NCI-H524 treated with DMSO at 0.1 percent for 48 hours (cell line): ENCODE measurements at regions not wholly inside any gene's neighbourhood (a gene's known extent, or its start where the extent isn't known, plus 50 kb on each side); places are given as distances from the start of the nearest gene placed in this dataset.

ENCODE experiments used
- DNase-seq: peaks from one replicate; lab custom pipeline; 2025; lab: John Stamatoyannopoulos, UW

DNA sequence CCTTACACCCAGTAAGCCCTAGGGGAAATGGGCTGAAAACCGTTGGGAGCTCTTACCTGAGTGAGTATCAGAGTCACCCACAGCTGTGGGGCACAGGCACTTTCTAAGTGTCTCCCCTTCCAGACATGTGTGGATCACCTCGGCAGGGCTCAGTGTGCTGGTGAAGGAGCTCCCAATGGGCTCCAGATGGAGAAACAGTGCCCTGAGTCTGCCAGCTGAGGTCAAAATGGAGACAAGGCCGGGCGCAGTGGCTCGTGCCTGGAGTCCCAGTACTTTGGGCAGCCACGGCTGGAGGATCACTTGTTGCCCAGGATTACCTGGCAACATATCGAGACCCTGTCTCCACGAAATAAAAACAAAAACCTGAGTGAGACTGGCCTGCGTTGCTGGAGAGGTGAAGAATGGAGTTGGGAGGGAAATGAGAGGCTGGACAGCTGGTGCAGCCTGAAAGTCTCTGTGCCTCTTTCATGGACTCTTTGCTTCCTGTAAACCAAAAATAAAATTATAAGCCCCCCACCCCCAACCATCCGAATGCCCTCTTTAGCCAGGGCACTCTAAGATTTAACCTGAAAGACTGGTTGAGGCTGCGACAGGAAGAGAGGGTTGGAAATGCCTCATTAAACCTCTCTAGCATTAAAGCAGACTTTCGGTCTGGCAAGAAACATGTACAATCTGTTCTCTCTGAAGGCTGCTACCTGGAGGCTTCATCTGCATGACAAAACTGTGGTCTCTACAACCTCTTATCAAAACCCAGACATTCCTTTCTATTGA is 111.8 kb downstream of the SNX19 start:
- DNase-seq: no peak

GRCh38 chr11:130806746-130807145 is 109.5 kb downstream of the SNX19 start:
- no peak for DNase-seq

DNA sequence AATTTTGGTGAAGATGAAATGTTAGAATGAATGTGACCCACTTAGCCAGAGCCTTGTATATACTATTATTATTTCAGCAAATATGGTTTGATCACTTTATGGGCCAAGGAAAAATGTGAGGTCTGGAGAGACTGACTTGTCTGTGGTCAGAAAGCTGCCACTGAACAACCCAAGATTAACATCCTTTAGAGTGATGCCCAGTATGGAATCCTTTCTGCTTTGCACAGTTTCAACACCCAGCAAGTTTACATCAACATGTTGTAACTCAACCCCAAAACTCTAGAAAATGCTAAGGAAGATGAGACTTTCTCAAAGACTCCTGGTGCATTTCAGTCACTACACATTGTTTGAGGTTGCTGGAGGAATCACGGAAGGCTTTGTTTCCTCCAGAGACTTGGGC is 107.7 kb downstream of the SNX19 start:
- no peak for DNase-seq

DNA sequence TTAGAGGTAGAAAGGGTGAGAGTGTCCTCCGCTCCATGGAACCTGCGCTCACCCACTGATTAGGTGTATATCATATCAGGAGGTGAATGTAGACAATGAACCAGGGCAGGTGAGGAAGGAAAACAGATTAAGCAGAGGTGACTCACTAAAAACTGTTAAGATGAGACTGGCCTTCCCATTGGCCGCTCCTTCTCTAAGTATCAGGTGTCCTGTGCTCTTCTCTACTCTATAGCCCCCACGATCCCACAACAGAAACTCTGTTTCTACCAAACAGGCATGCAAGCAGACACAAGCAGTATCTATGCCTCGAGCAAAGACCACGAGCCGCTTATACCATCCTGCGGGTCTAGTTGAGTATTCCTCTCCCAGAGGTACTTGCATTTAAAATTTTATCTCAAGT is 103.1 kb downstream of the SNX19 start:
- DNase-seq: no peak

GRCh38 chr11:130813638-130814037 is 102.6 kb downstream of the SNX19 start:
- no peak for DNase-seq

DNA sequence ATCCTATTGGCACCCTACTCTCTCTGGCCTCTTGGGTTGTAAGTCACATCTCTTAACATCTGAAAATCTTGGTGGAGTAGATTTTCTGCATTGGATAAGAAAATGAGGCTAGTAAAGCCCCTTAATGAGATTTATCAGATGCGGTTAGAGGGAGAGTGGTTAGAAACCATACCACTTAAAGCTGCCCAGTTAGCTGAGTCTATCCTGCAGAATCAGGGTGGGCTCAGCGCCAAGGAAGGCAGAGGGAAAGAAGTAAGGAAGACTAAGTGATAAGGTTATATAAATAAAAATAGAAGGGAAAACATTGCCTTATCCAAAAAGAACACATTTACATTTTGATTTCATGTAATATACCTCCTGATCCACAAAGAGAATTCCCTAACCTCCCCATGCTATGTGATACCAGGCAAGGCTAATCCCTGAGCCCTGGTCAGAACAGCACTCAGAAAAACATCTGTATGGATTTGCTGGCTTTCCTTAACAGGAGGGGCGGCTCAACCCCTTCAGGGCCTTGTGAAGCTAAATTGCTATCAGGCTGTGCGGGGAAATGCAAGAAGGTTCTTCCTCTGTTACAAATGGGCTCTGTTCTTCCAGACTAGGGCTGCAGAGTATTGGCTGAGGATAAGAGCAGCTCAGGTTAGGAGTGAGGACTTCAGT is 101.7 kb downstream of the SNX19 start:
- DNase-seq: no peak

DNA sequence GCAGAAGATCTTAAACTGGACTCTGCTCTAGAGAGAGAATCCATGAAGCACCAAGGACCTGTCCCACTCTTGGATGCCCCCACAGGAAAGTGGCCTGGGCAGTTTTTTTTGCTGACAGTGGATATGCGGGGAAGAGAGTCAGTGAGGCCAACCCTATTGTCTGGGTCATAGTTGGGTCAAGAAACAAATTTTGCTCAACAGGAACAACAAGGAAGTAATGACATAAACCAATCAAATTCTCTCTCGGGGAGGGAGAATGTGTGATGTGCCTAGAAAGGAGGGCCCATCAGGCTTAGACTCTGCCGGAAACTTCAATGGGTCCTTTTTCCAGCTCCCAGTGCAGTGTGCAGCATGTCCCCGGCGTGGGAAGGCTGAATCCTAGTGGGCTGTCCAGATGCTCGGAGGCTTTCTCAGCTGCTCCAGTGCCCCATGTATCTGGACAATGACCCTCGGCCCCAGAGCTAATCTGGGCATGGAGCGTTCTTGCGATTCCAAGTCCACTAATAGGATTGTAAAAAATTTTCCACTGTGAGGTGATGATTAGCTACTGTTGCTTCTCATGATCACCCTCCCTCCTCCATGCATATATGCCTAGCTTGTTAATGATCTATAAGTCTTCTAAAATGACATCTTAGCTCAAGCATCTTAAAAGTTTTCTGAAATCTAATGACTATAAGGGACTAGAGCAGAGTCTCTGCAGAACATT is 101.0 kb downstream of the SNX19 start:
- DNase-seq: no peak

DNA sequence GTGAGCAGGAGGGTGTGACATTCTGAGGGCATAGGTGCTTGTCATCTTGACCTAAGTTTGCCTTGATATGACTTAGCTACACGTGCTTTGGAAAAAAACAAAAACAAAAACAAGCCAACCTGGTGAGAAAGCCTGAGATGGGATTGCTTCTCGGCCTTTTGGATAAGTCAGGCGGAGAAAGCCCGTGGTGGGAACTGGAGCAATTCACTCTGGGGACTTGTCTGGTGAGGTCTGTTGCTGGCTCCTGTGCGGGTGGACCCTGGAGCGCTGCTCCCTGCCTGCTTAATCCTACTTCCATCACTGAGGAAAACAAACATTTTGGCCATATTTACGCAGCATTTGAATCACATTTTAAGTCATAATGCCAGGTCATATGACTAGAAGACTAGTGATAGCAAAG is 100.3 kb downstream of the SNX19 start:
- DNase-seq: no peak

- DNase-seq: no peak
These were observed 99.5 kb downstream of the SNX19 start for GRCh38 chr11:130816546-130817329.

DNA sequence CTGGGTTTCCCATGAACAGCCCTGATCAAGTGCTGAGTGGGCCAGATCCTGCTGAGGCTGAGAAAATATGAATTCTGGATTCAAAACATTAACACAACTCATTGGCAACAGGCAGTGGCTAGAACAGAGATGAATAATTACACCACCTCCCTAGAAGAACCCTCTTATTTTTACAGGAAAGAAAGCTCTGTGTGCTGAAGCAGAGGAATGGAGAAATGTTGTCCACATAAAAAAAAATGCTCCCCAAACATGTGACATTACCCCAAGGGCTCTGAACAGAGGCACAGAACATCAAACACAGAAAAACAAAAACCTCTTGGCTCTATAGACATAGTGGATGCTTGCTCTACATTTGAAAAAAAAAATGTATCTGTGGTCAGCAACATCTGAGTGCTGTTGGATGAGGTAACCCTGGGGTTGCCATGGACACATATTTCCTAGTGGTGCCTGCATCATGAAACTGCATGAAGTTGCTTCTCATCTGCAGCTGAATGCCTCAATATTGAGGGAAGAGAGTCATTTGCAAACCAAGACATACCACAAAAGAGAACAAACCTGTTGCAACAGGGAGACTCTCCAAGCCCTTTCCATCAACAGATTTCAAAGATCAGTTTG is 98.8 kb downstream of the SNX19 start:
- no peak for DNase-seq

DNA sequence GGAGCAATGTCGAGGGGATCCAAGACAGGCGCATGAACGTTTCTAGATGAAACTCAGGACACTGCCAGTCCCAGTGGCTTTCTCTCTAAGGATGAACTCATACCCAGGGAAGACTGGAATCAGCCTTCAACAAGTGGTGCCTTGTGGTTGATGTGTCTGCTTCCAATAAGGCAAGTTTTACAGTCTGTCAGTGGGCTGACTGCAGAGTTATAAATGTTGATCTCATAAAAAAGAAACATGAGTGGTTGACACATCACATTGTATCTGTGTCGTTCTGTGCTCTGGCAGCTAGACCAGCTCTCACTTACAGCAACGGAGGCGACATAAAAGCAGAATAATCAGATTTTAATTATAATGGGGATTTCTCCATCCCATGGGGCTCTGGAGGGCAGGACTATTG is 96.7 kb downstream of the SNX19 start:
- no peak for DNase-seq
